ENCODE measurements at regions not wholly inside any gene's neighbourhood (a gene's known extent, or its start where the extent isn't known, plus 50 kb on each side); places are given as distances from the start of the nearest gene placed in this dataset.

GRCh38 chr14:100400115-100400514 is 77.0 kb downstream of the SLC25A47 start:
- DNase-seq: no peak

- no peak for DNase-seq
Measured at GRCh38 chr14:100401031-100401692, 78.0 kb downstream of the SLC25A47 start.

GRCh38 chr14:100401792-100402191 is 78.7 kb downstream of the SLC25A47 start:
- DNase-seq: no peak

- DNase-seq: no peak
Measured at GRCh38 chr14:100402631-100403030, 79.5 kb downstream of the SLC25A47 start.

GRCh38 chr14:100403105-100403504 is 80.0 kb downstream of the SLC25A47 start:
- no peak for DNase-seq

GRCh38 chr14:100403802-100404365 is 80.7 kb downstream of the SLC25A47 start:
- DNase-seq: no peak

- DNase-seq: no peak
Measured at GRCh38 chr14:100404419-100404818, 81.3 kb downstream of the SLC25A47 start.

- DNase-seq: no peak
Measured at GRCh38 chr14:100405760-100406455, 82.8 kb downstream of the SLC25A47 start.

GRCh38 chr14:100406505-100407131 is 83.5 kb downstream of the SLC25A47 start:
- no peak for DNase-seq

- no peak for DNase-seq
Measured at GRCh38 chr14:100407376-100408102, 84.4 kb downstream of the SLC25A47 start.

GRCh38 chr14:100408350-100409002 is 85.3 kb downstream of the SLC25A47 start:
- no peak for DNase-seq

- DNase-seq: no peak
Measured at GRCh38 chr14:100409003-100409360, 85.8 kb downstream of the SLC25A47 start.

- no peak for DNase-seq
Measured at GRCh38 chr14:100409651-100410050, 86.5 kb downstream of the SLC25A47 start.

GRCh38 chr14:100410056-100410565 is 87.0 kb downstream of the SLC25A47 start:
- no peak for DNase-seq

- DNase-seq: no peak
Measured at GRCh38 chr14:100413699-100414098, 90.6 kb downstream of the SLC25A47 start.

GRCh38 chr14:100415226-100415625 is 92.1 kb downstream of the SLC25A47 start:
- no peak for DNase-seq

GRCh38 chr14:100416081-100416680 is 93.0 kb downstream of the SLC25A47 start:
- DNase-seq: no peak

GRCh38 chr14:100416921-100417860 is 94.1 kb downstream of the SLC25A47 start:
- DNase-seq: no peak

GRCh38 chr14:100419856-100420255 is 96.7 kb downstream of the SLC25A47 start:
- no peak for DNase-seq

- no peak for DNase-seq
Measured at GRCh38 chr14:100421756-100422470, 98.8 kb downstream of the SLC25A47 start.
